Uterus (tissue), 3 donors: ENCODE measurements at regions not wholly inside any gene's neighbourhood (a gene's known extent, or its start where the extent isn't known, plus 50 kb on each side); places are given as distances from the start of the nearest gene placed in this dataset.

Experiments used
- DNase-seq, 2 donors: peaks; one replicate each; pipeline ENCODE4 v3.0.0-alpha.2; 2019 to 2020
- H3K27ac ChIP-seq, 2 donors: fragments of 200-600 bp; sonication (generic); 1 replicate in 1 of 2; 2 replicates in 1 of 2; pipeline ENCODE4 v1.5.1; 2016 to 2018
- H3K27me3 ChIP-seq, 2 donors: fragments of 200-600 bp; sonication (generic); one replicate each; pipeline ENCODE4 v1.5.1; 2018 to 2019; ENCODE audit warnings: control low read depth in 1 of 2
- H3K36me3 ChIP-seq, 2 donors: fragments of 200-600 bp; sonication (generic); one replicate each; pipeline ENCODE4 v1.5.1; 2019; ENCODE audit warnings: control low read depth in 1 of 2
- H3K4me1 ChIP-seq, 2 donors: fragments of 200-600 bp; sonication (generic); one replicate each; pipeline ENCODE4 v1.5.1; 2018 to 2019; ENCODE audit warnings: control low read depth in 1 of 2
- H3K4me3 ChIP-seq, 2 donors: fragments of 200-600 bp; sonication (generic); 1 replicate in 1 of 2; 2 replicates in 1 of 2; pipeline ENCODE4 v1.5.1; 2018 to 2019; ENCODE audit warnings: mild to moderate bottlenecking in 1 of 2
- H3K9me3 ChIP-seq, 2 donors: fragments of 200-600 bp; sonication (generic); one replicate each; pipeline ENCODE4 v1.5.1; 2019; ENCODE audit warnings: control low read depth in 1 of 2
- POLR2A ChIP-seq, 2 donors: fragments of 450-650 bp; IDR thresholded peaks; one replicate each; pipeline ENCODE4 v1.6.1; 2016; ENCODE audit warnings: antibody characterized with exemption in 2 of 2, mild to moderate bottlenecking in 1 of 2, moderate library complexity in 1 of 2
- intact Hi-C: fragments of 100-400 bp; cut with DNase I; formaldehyde crosslinking; loops from one replicate; pipeline ENCODE4 v1.15.1; 2023; ENCODE audit warnings: low total_unique reads
- TF ChIP-seq, protein P1 (sequence below), 4 experiments: fragments of 200-600 bp in 2 of 4; fragments of 450-650 bp in 2 of 4; sonication (generic) in 2 of 4; IDR thresholded peaks; one replicate each; pipeline ENCODE4 v1.5.1; 2016 to 2019; ENCODE audit warnings: antibody characterized with exemption in 4 of 4, mild to moderate bottlenecking in 2 of 4, moderate library complexity in 1 of 4
- donor health status: DM: yes; HTN: yes; CAD: no.

DNA sequence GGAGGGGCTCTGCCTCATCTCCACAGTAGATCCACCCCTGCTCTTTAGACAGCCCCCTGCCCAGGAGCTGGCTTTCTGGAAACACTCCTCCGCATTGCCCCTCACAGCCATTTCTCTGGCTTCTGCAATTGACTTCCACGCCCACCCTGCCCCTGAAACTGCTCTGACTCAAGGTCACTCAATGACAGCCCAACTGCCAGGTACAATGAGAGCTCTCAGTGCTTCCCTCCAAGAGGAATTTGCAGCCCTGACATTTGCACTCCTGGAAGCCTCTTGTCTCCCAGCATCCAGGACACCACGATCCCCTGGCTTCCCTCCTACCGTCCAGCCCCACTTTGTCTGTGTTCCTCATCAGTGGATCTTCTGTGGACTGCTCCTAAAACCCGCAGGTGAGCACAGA lies 421.5 kb downstream of the SOX9 start:
- Histone ChIP-seq H3K4me1 (no peaks in the 10 kb centered on the region), H3K27me3 (peaks cover 0 to 3% of the 10 kb centered on the region in 2 donors), H3K4me3 (no peak overlapping the region), H3K9me3 (no peaks in the 10 kb centered on the region), H3K27ac (no peak overlapping the region), H3K36me3 (no peaks in the 10 kb centered on the region)
- intact Hi-C loops, result no loop called here
- TF ChIP-seq POLR2A (IDR thresholded peaks at IDR 0.05), result no peak
- TF ChIP-seq, protein P1, sequence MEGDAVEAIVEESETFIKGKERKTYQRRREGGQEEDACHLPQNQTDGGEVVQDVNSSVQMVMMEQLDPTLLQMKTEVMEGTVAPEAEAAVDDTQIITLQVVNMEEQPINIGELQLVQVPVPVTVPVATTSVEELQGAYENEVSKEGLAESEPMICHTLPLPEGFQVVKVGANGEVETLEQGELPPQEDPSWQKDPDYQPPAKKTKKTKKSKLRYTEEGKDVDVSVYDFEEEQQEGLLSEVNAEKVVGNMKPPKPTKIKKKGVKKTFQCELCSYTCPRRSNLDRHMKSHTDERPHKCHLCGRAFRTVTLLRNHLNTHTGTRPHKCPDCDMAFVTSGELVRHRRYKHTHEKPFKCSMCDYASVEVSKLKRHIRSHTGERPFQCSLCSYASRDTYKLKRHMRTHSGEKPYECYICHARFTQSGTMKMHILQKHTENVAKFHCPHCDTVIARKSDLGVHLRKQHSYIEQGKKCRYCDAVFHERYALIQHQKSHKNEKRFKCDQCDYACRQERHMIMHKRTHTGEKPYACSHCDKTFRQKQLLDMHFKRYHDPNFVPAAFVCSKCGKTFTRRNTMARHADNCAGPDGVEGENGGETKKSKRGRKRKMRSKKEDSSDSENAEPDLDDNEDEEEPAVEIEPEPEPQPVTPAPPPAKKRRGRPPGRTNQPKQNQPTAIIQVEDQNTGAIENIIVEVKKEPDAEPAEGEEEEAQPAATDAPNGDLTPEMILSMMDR (IDR thresholded peaks at IDR 0.05), result no peak
- no peak for DNase-seq

DNA sequence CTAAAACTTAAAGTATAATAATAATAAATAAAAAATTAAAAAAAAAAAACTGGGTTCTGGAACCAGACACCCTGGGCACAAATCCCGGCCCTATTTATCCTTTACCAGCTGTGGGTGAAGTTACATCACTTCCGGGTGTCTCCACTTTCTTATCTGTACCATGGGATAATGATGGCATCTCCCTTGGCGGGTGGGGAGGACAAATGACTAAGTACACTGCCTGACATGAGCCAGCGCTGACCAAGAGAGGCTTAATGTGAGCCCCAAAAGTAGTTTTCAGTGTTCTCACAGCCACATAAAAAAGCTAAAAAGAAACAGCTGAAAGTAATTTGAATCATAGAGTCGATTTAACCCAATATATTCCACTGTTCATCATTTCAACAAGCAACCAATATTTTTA lies 424.9 kb downstream of the SOX9 start:
- Histone ChIP-seq H3K36me3 (no peaks in the 10 kb centered on the region), H3K4me3 (no peak overlapping the region), H3K4me1 (no peaks in the 10 kb centered on the region), H3K9me3 (no peaks in the 10 kb centered on the region), H3K27me3 (peaks cover 0 to 3% of the 10 kb centered on the region in 2 donors), H3K27ac (no peak overlapping the region)
- no peak for DNase-seq
- TF ChIP-seq POLR2A (IDR thresholded peaks at IDR 0.05), result no peak
- TF ChIP-seq, protein P1 (IDR thresholded peaks at IDR 0.05), result no peak
- intact Hi-C loops, result no loop called here

DNA sequence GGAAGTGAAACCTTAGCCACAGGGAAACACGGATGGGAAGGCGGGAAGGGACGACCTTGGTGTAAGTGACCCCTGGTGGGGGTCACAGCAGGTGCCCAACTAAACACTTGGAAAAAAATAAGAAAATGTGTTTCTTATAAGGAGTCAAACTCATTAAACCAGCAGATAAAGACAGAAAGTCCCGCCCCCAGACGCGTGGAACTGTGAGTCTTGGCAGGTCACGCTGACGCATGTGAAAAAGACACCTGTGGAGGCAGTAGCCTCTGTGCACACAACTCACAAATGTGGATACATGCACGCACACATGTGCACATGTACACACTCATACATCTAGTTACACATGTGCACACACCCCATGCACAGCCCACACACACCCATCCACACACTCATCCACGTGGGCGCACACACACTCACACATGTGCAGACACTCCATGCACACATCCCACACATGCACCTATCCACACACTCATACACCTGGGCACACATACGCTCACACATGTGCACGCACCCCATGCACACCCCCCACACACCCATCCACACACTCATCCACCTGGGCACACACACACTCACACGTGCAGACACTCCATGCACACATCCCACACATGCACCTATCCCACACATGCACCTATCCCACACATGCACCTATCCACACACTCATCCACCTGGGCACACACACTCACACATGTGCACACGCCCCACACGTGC lies 432.4 kb downstream of the SOX9 start:
- TF ChIP-seq, protein P1 (IDR thresholded peaks at IDR 0.05), result no peak
- no peak for TF ChIP-seq POLR2A (IDR thresholded peaks at IDR 0.05)
- Histone ChIP-seq H3K4me1 (no peaks in the 10 kb centered on the region), H3K36me3 (no peaks in the 10 kb centered on the region), H3K4me3 (no peak overlapping the region), H3K9me3 (no peaks in the 10 kb centered on the region), H3K27me3 (no peaks in the 10 kb centered on the region), H3K27ac (no peak overlapping the region)
- DNase-seq, result no peak
- intact Hi-C loops, result no loop called here

DNA sequence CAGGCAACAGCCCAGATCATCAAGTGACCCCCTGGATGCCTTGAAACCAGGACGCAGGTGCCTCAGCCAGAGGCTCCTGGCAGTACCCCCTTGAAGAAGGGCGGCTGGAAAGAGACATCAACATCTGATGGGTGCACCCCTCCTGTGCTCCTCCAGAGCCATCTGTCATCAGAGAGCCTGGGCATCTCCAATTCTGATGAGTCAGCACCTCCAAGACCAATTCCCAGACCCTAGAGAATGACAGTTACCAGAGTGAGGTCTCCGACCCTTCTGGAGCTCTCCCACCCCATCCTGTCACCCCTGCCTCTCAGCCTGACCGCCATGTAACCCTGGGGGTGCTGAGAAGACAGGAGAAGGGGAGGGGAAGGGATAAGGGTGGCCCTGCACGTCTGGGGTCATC lies 433.7 kb downstream of the SOX9 start:
- intact Hi-C loops, result no loop called here
- no peak for DNase-seq
- H3K36me3 ChIP-seq, result no peaks in the 10 kb centered on the region
- no peaks in the 10 kb centered on the region for H3K27me3 ChIP-seq
- H3K27ac ChIP-seq, result no peak overlapping the region
- H3K4me1 ChIP-seq, result no peaks in the 10 kb centered on the region
- no peak for TF ChIP-seq POLR2A (IDR thresholded peaks at IDR 0.05)
- TF ChIP-seq, protein P1 (IDR thresholded peaks at IDR 0.05), result no peak
- no peaks in the 10 kb centered on the region for H3K9me3 ChIP-seq
- H3K4me3 ChIP-seq, result no peak overlapping the region

DNA sequence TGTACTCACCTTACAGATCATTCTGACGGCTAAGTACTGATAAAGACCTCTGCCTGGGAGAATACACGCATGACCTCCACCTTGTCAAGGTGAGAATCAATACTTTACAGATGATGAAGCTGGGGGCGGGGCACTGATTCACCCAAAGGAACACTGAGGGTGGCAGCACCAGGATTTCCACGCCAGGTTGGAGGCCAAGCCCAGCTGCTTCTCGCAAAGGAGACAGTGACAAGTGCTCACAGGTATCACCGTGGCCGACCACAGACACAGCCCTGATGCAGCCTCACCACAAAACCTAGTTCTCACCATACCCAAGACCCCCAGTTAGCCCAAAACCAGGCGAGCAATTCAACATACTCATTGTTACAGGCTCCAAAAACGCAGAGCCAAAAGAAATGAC lies 434.2 kb downstream of the SOX9 start:
- DNase-seq, result no peak
- Histone ChIP-seq H3K36me3 (no peaks in the 10 kb centered on the region), H3K27ac (no peak overlapping the region), H3K4me3 (no peak overlapping the region), H3K27me3 (no peaks in the 10 kb centered on the region), H3K9me3 (no peaks in the 10 kb centered on the region), H3K4me1 (no peaks in the 10 kb centered on the region)
- no peak for TF ChIP-seq POLR2A (IDR thresholded peaks at IDR 0.05)
- TF ChIP-seq, protein P1 (IDR thresholded peaks at IDR 0.05), result no peak
- intact Hi-C loops, result no loop called here
